G401.6 (cell line): ENCODE measurements at regions not wholly inside any gene's neighbourhood (a gene's known extent, or its start where the extent isn't known, plus 50 kb on each side); places are given as distances from the start of the nearest gene placed in this dataset.
"Not testable (repeated sequence)": the region's sequence is repeated elsewhere in the genome, so short reads cannot be mapped to it uniquely, and the experiment has no call there.

ENCODE experiments used
- FAIRE-seq: peaks from 2 replicates; lab custom pipeline; 2012; peaks lifted over from hg19 to GRCh38; lab: Jason Lieb, UNC

DNA sequence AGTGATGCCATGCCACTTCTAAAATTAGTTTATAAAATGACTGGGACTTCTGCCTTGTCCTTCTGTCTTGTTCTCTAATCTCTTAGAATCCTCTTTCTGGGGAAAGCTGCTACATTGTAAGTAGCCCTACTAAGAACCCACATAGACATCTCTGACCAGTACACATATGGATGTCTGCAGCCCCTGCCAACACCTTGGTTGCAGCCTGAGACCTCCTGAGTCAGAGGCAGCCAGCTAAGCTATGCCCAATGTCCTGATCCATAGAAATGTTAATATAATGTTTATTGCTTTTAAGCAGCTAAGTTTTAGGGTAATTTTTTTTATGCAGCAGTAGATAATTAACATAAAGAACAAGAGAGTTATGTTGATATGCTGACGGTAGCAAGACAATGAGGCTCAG lies 1029.5 kb upstream of the INTU start:
- no peak for FAIRE-seq

DNA sequence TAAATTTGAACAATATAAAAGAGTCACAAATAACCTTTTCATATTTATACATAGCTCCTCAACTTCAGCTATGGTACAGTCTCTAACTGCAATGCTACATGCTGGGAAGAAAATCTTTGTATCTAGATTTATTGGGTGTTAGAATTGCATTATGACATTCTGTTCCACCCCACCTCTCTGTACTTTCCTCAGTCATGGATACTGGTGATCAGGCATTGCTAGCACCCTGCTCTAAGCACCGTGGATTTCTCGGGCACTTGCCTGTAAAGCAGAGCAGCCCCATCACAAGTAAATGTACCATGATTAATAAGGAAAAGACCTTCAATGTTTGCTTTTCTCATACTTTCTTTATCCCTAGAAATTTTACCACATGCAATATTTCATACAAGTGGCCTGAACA lies 1028.9 kb upstream of the INTU start:
- no peak for FAIRE-seq

DNA sequence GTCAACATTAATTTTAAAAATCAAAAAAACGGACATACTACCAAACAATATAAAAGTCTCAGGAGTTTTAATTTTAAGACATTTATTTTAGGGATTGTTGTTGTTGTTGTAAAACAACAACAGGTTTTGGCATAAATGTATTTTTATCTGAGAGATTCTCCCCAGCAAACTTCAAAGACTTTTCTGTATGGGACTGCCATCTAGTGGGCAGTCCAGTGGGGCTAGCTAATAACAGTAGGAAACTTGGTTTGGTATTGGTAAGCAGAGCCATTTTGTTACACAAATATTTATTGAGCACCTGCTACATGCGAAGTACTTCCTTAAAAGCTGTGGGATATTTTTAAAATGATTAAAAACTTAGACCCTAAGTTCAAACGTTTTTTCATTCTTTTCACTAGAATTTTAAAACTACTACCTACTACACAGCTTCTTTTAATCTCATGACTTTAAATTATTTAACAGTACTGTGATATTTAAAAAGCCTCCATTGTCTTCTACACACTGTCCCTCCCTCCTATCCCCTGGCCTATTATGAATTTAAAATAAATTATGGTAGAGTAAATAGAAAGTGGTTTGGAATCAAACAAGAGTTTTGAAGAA lies 1028.4 kb upstream of the INTU start:
- FAIRE-seq: peak; percentile 76

DNA sequence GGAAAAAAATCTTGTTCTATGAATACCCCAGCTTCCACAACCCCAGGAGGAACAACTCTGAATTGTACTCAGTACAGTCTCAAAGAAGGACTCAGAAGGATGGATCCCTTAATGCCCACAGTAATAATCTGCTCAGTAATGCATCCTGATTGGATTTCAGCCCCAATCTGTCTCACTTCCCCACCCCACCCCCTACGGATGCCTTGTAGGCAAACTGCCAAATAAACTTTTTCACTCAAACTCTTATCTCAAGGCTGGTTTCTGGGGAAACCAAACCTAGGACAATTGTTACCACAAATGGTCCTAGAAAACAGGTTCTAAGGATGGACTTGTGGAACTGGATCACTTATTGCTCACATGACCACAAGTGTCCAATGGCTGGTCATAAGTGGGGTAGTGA lies 1021.8 kb upstream of the INTU start:
- no peak for FAIRE-seq

DNA sequence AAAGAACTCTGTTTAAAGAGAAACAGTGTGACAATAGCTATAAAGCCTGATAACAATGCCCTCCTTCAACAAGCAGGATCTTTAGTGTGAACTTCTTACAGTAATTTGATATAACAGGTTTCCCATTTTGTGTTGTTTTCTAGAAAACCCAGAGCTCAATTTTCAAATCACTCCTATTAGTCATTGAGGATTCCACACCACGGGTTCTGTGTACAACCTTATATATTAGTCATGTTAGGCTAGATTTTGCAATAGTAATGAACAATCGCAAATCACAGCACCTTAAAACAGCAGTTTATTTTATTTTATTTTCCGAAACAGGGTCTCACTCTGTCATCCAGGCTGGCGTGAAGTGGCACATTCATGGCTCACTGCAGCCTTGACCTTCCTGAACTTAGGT lies 1020.9 kb upstream of the INTU start:
- no peak for FAIRE-seq

DNA sequence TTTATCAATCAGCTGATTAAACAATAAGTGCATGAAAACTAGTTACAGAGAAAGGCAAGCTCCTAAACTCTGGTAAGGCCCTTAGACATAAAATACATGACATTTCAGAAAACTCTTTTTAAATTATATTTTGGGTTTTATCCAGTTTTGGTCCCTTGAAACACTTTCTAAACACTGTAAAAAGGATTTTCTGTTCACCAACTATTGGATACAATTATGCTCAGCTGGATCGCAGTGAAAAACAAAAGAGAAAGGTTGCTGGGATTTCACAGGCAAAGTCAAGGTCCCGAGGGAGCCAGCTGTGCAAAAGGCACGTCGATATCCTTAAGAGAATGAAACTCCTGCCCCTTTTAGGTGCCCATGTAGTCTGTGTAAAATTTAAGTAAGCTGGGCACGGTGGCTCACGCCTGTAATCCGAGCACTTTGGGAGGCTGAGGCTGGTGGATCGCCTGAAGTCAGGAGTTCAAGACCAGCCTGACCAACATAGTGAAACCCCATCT lies 1018.4 kb upstream of the INTU start:
- FAIRE-seq: no peak

DNA sequence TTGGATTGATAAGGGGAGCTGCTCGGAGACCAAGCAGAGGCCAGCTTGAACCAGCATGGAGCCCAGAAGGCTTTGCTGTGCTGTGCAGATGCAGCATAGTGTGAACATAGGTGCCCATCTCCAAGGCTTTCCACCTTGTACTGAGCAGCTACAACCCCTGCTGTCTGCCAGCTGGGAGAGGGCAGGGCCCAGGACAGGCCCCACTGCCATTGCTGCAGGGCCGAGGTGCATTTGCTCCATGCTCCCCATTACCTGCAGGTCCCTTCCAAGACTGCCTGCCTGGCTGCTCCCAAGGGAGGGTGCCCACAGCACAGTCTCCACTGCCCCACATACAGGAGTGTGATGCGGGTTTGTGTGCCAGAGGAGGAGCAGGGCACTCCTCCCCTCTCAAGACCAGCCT lies 1016.0 kb upstream of the INTU start:
- FAIRE-seq: no peak

DNA sequence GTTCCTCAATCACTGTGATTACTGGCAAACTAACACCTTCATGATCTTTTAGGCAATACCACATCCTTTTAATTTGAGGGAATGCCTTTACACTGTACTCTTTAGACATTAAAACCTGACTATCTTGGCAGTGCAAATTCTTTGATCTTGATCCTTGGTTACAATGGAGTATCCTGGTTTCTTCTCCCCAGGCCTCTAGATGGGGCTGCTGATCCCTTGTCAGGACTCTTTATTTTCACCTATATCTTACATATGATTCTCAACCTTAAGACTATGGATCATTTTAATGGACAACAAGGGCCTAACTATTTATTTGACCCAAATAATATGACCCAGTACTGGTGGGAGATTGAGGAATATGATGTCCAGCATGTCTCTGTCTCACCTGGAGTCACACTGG lies 1005.5 kb upstream of the INTU start:
- FAIRE-seq: no peak

DNA sequence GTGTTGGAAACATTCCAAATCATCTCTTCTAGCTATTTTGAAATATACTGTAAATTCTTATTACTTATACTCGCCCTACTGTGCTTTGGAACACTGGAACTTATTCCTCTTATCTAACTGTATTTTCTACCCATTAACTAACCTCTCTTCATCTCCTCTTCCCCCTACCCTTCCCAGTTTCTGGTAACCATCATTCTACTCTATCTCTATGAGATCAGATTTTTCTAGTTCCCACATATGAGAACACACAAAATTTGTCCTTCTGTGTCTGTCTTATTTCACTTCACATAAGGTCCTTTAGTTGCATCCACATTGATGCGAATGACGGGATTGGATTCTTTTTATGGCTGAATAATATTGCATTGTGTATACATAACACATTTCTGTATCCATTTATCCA lies 1003.8 kb upstream of the INTU start:
- no peak for FAIRE-seq

DNA sequence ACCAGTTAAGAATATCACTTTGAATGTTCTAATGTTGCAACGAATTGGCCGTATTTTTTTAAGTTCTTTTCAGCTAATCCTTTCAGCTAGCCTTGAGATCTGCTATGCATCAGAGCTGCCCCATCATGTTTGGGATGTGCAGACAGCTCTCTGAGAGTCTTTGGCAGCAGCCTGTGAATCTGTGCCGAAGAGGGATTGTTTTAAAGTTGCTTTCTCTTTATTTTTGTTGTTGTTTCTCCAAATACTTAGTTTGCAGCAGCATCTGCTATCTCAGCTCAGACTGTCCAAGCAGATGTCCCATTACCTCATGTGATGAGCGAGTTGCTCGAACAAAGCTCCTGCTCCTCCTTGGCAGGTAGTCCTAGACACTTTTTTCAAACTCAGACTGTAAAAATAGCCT lies 1002.5 kb upstream of the INTU start:
- FAIRE-seq: no peak

DNA sequence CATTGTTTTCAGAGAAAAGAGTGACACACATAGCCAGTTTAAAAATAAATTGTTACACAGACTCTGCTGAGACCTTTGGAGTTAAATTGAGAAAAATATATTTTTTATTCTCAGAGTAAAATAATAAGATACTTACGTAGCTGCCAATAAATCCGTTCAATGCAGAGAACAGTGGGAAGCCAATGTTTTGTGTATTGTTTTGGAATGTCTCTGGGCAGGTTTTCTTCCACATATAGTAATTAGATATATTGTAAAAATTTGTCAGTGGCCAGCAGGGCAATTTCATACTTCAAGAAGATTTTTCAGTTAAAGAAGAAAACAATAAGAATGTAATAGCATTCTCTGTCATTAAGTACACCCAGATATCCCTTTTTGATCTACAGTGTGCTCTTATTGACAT lies 999.5 kb upstream of the INTU start:
- no peak for FAIRE-seq

DNA sequence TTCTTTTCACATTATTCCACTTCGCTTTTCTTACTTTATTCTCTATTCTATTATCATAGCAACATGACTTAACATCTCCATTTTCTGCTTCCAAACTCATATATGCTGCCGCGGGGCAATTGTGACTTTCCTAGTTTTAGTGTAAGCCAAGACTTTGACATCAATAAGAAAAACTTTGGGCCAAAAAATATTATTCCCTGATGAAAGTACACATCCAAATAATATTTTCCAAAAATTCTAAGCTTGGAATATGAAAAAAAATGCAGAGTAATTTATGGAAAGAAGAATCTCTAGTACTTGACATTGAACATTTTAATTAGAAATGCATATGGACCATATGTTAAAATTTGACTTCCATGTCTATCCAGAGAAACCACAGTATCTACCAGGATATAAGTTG lies 995.1 kb upstream of the INTU start:
- FAIRE-seq: no peak

DNA sequence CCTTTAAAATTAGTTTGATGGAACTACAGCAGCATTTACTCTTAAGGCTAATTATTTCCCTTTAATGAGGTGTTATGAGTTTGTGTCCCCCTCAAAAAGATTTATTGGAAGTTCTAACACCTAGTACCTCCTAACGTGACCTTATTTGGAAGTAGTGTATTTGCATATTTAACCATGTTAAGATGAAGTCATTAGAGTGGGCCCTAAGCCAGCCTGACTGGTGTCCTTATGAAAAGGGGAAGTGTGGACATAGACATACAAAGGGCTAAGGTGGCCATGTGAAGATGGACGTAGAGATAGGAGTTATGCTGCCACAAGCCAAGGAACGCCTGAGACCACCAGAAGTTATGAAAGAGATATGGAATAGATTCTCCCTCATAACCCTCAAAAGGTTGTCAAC lies 985.4 kb upstream of the INTU start:
- FAIRE-seq: no peak

DNA sequence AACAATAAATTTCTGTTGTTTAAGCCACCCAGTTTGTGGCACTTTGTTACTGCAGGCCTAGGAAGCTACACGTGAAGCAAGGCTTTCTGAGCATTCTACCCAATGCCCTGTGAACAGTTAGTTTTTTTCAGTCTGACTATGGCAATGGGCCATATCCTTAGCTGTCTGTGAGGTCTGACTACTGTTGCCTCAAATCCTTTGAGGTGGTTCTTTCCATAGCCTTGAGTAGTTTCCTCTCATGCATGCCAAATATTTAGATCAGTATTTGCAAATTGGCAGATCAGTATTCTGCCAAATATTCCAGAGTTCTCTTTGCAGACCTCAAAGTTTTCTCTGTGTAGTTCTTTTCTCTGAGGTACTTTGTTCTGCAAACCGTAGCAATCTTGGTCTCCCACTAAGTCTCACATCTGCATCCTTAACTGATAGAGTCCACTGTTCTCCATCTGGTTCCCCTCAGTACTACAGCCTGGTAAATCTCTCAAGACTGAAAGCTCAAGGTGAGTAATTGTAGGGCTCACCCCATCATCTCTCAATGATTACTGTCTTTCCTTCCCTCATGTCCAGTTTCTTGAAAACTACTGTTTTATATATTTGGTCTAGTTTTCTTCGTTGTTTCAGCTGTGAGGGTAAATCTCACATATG lies 984.9 kb upstream of the INTU start:
- no peak for FAIRE-seq

DNA sequence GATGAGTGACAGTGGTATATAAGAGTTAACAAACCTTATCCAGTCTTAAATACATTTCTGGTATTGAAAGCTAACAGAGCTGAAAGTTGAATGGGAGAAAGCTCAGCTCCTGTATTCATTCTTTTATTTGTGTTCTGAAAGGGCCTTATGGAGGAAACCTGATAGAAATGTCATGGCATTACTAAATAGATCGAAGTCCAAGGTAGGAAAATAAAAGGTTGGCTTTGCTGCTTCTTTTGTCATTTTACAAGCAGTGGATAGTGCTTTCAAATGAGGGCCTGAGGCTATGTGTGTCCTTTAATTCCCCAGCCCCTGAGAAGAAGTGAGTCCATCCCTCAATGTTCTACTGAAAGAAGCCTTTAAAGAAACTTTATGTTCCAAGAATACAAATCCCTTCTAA lies 974.3 kb upstream of the INTU start:
- no peak for FAIRE-seq

DNA sequence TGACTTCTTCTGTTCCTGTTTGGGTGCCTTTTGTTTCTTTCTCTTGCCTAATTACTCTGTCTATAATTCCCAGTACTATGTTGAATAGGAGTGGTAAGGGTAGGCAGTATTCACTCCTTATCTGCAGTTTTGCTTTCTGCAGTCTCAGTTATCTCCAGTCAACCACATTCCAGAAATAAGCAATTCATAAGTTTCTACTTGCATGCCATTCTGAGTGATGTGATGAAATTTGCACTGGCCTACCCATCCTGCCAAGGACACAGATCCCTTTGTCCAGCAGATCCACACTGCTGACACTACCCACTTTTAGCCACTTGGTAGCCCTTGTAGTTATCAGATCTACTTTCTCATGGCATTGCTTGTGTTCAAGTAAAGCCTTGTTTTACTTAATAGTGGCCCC lies 971.6 kb upstream of the INTU start:
- FAIRE-seq: no peak

DNA sequence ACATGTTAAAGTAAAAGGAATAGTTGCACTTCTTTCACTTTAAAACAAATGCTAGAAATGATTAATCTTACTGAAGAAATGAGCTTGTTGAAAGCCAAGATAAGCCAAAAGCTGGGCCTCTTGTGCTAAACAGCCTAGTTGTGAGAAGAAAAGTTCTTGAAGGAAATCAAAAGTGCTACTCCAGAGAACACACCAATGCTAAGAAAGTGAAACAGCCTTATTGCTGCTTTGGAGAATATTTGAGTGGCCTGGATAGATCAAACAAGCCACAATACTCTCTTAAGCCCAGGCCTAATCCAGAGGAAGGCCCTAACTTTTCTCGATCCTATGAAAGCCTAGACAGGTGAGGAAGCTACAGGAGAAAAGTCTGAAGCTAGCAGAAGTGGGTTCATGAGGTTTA lies 967.9 kb upstream of the INTU start:
- FAIRE-seq: no peak

DNA sequence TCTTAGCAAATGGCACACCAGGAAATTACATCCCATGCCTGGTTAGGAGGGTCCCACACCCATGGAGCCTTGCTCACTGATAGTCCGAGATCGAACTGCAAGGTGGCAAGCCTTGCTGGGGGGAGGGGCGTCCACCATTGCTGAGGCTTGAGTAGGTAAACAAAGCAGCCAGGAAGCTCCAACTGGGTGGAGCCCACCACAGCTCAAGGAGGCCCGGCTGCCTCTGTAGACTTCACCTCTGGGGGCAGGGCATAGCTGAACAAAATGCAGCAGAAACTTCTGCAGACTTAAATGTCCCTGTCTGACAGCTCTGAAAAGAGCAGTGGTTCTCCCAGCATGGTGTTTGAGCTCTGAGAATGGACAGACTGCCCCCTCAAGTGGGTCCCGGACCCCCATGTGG lies 962.7 kb upstream of the INTU start:
- not testable (repeated sequence) for FAIRE-seq

DNA sequence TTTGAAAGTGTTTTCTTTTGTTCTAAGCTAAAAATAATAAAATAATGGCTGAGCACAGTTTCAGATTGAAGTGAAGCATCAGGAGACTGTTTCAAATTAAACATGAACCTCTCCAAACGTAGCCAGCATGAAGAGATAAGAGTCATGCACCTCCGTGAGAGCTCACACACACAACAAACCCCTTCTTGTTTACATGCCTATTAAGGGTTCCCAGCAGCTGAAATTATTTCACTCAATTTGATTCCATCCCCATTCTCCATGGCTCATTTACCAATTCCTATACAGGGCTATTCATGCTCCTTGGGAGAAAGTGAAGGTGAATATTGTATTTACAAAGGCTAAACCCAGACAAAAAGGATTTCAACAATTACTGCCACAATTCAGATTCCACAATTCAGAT lies 954.1 kb upstream of the INTU start:
- no peak for FAIRE-seq

DNA sequence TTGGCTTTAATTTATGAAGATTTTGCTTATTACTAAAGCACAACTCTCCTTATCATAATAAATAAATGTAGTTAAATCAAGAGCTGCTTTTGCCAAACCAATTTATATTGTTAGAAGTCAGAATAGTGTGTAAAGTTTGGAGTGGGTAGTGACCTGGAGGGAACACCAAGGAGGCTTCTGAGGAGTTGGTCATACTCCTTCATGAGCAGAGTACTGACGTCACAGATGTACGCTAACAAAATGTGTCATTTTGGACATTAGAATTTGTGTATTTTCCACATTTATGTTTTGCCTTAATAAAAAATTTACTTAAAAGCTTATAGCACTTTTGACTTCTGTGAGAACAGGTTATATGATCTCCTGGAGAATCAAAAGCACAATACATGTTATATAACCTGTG lies 953.5 kb upstream of the INTU start:
- no peak for FAIRE-seq

DNA sequence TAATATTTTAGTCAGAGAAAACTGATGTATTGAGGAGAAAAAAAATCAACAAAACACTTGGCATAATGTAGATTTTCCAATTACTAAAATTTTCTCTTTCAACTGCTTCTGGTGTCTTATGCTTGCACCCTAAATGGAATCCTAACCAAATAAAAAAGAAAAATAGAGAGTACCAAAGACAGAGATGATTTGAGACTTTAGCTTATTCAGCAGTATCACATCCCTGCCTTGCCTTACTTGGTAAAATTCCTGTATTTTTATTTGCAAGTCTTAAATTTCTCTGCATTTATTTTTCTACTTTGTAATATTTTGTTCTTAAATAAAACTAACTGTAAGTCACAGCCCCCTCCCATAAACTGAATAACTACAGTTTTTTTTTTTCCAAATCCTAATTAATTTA lies 950.5 kb upstream of the INTU start:
- FAIRE-seq: no peak

DNA sequence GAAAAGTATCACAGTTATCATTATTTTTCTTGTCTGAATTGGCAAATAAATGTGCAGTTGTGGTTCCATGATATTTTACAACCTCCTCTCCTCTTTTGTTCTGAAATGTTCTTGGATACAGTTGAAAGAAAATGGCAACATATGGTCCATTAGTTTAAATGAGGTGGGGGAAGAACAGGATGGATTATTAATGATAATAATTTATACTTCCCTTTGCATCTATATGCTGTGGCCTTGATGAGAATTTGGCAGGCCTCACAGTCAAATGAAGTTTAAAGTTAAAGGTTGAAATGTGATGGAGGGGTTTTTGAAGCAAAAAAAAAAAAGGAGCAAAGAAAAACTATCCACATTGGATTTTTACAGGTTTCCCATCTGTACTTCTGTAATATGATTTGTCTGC lies 946.3 kb upstream of the INTU start:
- FAIRE-seq: no peak

DNA sequence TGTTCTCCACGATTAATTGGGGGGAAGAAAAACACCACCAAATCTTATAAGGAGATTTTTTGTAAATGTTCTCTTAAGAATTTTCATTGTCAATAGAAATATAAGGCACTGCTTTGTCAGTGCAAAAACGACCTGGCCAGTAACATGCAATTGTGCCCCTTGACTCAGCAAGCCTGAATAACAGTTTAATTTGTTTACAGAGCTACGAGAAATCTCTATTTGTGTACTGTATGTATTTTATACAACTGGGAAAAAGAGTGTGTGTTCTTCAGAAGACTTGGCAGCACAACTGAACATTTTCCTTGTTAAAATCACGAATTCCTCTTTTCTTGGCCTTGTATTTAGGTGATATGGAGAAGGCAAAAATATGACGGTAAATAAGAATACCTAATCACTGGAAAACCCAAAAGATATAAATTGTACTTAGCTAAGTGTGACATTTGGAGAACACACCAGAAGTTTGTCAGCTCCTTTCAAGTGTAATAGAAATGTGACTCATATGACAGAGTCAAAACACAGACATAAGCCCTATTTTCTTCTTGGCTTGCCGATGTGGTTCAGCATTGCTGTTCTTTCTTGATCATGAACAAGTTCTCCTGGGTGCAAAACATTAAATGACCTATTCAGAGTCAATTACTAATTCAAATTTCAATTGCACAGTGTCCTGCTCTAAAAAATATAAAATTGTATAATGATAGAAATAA lies 945.0 kb upstream of the INTU start:
- no peak for FAIRE-seq

DNA sequence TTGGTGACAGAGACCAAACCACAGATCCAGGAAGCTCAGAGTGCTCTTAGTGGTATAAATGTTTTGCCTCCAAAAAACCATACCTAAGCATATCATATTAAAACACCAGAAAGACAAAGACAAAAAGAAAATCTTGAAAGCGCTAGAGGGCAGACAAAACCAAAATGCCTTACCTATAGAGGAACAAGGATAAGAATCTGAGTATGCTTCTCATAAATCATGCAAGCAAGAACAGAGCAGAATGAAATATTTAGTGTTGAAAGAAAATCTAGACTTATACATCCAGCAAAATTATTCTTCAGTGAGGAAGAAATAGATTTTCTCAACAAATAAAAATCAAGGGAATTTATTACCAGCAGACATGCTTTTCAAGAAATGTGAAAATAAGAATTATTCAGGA lies 941.0 kb upstream of the INTU start:
- no peak for FAIRE-seq
